Astrocyte (in vitro differentiated cells and primary cell): ENCODE measurements at regions not wholly inside any gene's neighbourhood (a gene's known extent, or its start where the extent isn't known, plus 50 kb on each side); places are given as distances from the start of the nearest gene placed in this dataset.

Source experiments
- EZH2 ChIP-seq: IDR thresholded peaks from 2 replicates; pipeline ENCODE4 v1.6.1; 2012; ENCODE audit warnings: mild to moderate bottlenecking, low read length, inconsistent platforms; ENCODE audit not compliant: insufficient read depth
- TF ChIP-seq, protein P1 (sequence below): IDR thresholded peaks from 2 replicates; pipeline ENCODE4 v1.5.1; 2011; ENCODE audit warnings: low read depth, mild to moderate bottlenecking, inconsistent platforms, low read length, moderate library complexity; ENCODE audit not compliant: insufficient read depth

DNA sequence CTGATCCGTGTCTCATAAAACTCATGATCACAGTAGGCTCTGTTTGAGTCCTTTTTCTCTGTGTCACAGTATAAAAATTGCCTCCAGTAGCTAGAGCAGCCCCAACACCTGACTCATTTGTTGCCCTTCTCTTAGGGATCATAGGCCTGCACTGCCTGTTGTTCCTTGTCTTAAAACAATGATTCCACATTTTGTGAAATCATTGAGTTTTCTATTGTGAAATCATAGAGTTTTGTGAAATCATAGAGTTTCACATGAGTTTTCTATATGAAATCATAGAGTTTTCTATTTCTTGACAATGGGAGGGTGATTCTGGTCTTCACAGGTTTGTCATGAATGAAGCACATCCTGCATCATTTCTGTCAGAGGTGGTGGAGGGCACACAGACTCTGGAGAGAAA, 239.9 kb downstream of the GASK1B start:
- TF ChIP-seq, protein P1, sequence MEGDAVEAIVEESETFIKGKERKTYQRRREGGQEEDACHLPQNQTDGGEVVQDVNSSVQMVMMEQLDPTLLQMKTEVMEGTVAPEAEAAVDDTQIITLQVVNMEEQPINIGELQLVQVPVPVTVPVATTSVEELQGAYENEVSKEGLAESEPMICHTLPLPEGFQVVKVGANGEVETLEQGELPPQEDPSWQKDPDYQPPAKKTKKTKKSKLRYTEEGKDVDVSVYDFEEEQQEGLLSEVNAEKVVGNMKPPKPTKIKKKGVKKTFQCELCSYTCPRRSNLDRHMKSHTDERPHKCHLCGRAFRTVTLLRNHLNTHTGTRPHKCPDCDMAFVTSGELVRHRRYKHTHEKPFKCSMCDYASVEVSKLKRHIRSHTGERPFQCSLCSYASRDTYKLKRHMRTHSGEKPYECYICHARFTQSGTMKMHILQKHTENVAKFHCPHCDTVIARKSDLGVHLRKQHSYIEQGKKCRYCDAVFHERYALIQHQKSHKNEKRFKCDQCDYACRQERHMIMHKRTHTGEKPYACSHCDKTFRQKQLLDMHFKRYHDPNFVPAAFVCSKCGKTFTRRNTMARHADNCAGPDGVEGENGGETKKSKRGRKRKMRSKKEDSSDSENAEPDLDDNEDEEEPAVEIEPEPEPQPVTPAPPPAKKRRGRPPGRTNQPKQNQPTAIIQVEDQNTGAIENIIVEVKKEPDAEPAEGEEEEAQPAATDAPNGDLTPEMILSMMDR = no peak
- TF ChIP-seq EZH2 = no peak
